Breast epithelium (tissue), 4 donors: ENCODE measurements at regions not wholly inside any gene's neighbourhood (a gene's known extent, or its start where the extent isn't known, plus 50 kb on each side); places are given as distances from the start of the nearest gene placed in this dataset.

ENCODE experiments used
- DNase-seq, 2 donors: peaks; one replicate each; pipeline ENCODE4 v3.0.0-alpha.2; 2019; ENCODE audit warnings: low spot score in 2 of 2
- H3K27ac ChIP-seq, 2 donors: fragments of 200-600 bp; sonication (generic) in 1 of 2; one replicate each; pipeline ENCODE4 v1.5.1; 2016 to 2019; ENCODE audit warnings: mild to moderate bottlenecking in 1 of 2
- H3K27me3 ChIP-seq, 2 donors: fragments of 200-600 bp; sonication (generic) in 1 of 2; one replicate each; pipeline versions ENCODE4 v1.5.1 to v1.6.0; 2017 to 2019; ENCODE audit warnings: control low read depth in 1 of 2, mild to moderate bottlenecking in 1 of 2
- H3K36me3 ChIP-seq: fragments of 200-600 bp; one replicate; pipeline ENCODE4 v1.5.1; 2019
- H3K4me1 ChIP-seq, 2 donors: fragments of 200-600 bp; sonication (generic); one replicate each; pipeline ENCODE4 v1.5.1; 2016 to 2019; ENCODE audit warnings: control low read depth in 1 of 2
- H3K4me3 ChIP-seq, 3 donors: fragments of 200-600 bp; sonication (generic); 1 replicate in 2 of 3; 2 replicates in 1 of 3; pipeline ENCODE4 v1.5.1; 2016 to 2019; ENCODE audit warnings: mild to moderate bottlenecking in 3 of 3, moderate library complexity in 2 of 3
- H3K9me3 ChIP-seq, 2 donors: fragments of 200-600 bp; sonication (generic) in 1 of 2; one replicate each; pipeline ENCODE4 v1.5.1; 2016 to 2019; ENCODE audit warnings: control low read depth in 1 of 2
- POLR2A ChIP-seq: fragments of 450-650 bp; IDR thresholded peaks from one replicate; pipeline ENCODE4 v1.6.1; 2016; ENCODE audit warnings: antibody characterized with exemption, mild to moderate bottlenecking, moderate library complexity
- POLR2AphosphoS5 ChIP-seq, 3 donors: sonication (generic); formaldehyde crosslinking; IDR thresholded peaks; one replicate each; pipeline ENCODE4 v1.6.1; 2017; ENCODE audit warnings: antibody characterized with exemption in 3 of 3
- intact Hi-C: fragments of 100-400 bp; cut with DNase I; formaldehyde crosslinking; loops from one replicate; pipeline ENCODE4 v1.15.1; 2023; ENCODE audit warnings: low total_unique reads
- TF ChIP-seq, protein P1 (sequence below), 3 donors: fragments of 450-650 bp; IDR thresholded peaks; one replicate each; pipeline ENCODE4 v1.5.1; 2016 to 2017; ENCODE audit warnings: antibody characterized with exemption in 3 of 3, mild to moderate bottlenecking in 3 of 3, moderate library complexity in 3 of 3

DNA sequence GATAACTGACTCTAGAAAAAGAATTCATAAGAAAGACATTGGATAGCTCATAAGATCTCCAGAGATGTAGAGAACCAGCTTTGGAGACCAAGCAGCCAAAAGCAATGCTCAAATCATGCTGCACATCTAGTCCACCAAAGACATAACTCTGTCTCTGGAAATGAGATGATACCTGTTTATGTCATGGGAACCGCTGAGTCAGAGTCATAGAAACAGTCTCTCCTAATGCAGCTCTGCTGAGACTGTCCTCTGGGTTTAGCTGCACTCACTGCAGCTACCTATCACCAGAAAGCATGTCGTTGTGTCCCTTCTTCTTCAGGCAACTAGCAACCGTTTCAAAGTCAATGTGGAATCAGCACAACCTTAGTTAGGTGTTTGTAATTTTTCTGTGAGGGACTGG is 218.5 kb upstream of the ROBO1 start:
- no peaks in the 10 kb centered on the region for H3K4me1 ChIP-seq
- TF ChIP-seq POLR2AphosphoS5 (IDR thresholded peaks at IDR 0.05) (no peak), POLR2A (no peak)
- TF ChIP-seq, protein P1, sequence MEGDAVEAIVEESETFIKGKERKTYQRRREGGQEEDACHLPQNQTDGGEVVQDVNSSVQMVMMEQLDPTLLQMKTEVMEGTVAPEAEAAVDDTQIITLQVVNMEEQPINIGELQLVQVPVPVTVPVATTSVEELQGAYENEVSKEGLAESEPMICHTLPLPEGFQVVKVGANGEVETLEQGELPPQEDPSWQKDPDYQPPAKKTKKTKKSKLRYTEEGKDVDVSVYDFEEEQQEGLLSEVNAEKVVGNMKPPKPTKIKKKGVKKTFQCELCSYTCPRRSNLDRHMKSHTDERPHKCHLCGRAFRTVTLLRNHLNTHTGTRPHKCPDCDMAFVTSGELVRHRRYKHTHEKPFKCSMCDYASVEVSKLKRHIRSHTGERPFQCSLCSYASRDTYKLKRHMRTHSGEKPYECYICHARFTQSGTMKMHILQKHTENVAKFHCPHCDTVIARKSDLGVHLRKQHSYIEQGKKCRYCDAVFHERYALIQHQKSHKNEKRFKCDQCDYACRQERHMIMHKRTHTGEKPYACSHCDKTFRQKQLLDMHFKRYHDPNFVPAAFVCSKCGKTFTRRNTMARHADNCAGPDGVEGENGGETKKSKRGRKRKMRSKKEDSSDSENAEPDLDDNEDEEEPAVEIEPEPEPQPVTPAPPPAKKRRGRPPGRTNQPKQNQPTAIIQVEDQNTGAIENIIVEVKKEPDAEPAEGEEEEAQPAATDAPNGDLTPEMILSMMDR (IDR thresholded peaks at IDR 0.05) = no peak
- H3K4me3 ChIP-seq = no peak overlapping the region
- intact Hi-C loops = no loop called here
- H3K27ac ChIP-seq = no peak overlapping the region
- H3K36me3 ChIP-seq = peaks cover 3% of the 10 kb centered on the region
- no peak for DNase-seq
- H3K27me3 ChIP-seq = no peaks in the 10 kb centered on the region
- no peaks in the 10 kb centered on the region for H3K9me3 ChIP-seq

DNA sequence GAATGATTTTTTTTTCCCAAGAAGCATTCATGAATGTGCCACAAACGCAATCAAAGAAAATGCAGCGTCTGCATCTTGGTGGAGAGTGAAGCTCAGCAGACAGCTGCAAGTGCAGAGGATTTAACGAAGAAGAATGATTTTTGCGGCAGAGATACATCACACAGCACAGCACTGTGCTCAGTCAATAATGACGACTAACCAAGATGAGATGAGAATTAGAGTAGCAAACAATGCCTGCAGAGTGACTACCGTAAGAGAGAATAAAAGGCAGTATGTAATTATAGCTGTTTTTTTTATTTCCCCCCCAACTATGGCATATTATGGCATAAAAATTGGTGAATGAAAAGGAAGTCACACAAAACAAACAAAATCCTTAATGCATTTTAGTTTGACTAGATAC is 218.0 kb upstream of the ROBO1 start:
- Histone ChIP-seq H3K27ac (no peak overlapping the region), H3K4me3 (no peak overlapping the region), H3K4me1 (no peaks in the 10 kb centered on the region), H3K9me3 (no peaks in the 10 kb centered on the region), H3K27me3 (no peaks in the 10 kb centered on the region), H3K36me3 (peaks cover 3% of the 10 kb centered on the region)
- intact Hi-C loops = no loop called here
- TF ChIP-seq, protein P1 (IDR thresholded peaks at IDR 0.05) = no peak
- TF ChIP-seq POLR2A = no peak
- TF ChIP-seq POLR2AphosphoS5 (IDR thresholded peaks at IDR 0.05) = no peak
- no peak for DNase-seq

DNA sequence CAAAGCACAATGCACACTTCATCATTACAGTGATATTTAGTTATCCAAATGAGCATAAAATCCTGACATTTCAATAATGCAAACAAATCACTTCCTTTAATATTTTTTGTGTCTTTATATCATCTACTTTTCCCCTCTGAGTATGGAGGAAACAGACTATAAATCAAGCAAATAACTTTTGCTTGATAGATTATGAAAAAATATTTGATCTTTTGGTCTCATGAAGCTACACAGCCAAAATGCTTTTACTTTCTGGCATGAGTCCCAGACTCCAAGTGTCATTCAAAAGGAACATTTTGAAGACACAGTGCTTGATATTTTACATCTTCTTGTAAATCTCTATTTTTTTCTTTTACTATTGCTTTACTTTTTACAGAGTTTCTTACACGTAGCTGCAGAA is 215.3 kb upstream of the ROBO1 start:
- TF ChIP-seq POLR2AphosphoS5 (IDR thresholded peaks at IDR 0.05) (no peak), POLR2A (no peak)
- TF ChIP-seq, protein P1 (IDR thresholded peaks at IDR 0.05) = no peak
- intact Hi-C loops = no loop called here
- H3K36me3 ChIP-seq = peaks cover 3% of the 10 kb centered on the region

DNA sequence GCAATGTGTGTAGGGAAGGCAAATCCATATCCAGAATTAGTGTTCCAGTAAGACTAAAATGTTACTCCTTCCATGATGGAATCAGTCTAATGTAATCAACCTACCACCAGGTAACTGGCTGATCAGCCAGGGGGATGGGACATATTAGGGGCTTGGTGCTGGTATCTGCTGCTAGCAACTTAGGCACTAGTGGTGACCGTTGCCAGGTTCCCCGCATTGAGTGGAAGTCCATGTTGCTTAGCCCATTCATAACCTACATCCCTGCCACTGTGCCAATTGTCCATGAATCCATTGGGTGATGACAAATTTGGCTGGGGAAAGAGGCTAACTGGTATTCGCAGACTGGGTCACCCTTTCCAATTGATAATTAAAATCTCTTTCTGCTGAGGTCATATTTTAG is 212.2 kb upstream of the ROBO1 start:
- TF ChIP-seq, protein P1 (IDR thresholded peaks at IDR 0.05) = no peak
- TF ChIP-seq POLR2AphosphoS5 (IDR thresholded peaks at IDR 0.05) = no peak
- no peak for TF ChIP-seq POLR2A
- Histone ChIP-seq H3K9me3 (no peaks in the 10 kb centered on the region), H3K4me1 (no peaks in the 10 kb centered on the region), H3K27me3 (no peaks in the 10 kb centered on the region), H3K27ac (no peak overlapping the region), H3K4me3 (no peak overlapping the region), H3K36me3 (peaks cover 3% of the 10 kb centered on the region)
- no peak for DNase-seq
- intact Hi-C loops = no loop called here

More for the DNA sequence above, 215.3 kb upstream of the ROBO1 start:
- H3K27ac ChIP-seq = no peak overlapping the region
- H3K4me3 ChIP-seq = no peak overlapping the region
- H3K27me3 ChIP-seq = no peaks in the 10 kb centered on the region
- H3K9me3 ChIP-seq = no peaks in the 10 kb centered on the region
- no peaks in the 10 kb centered on the region for H3K4me1 ChIP-seq
- DNase-seq = no peak

DNA sequence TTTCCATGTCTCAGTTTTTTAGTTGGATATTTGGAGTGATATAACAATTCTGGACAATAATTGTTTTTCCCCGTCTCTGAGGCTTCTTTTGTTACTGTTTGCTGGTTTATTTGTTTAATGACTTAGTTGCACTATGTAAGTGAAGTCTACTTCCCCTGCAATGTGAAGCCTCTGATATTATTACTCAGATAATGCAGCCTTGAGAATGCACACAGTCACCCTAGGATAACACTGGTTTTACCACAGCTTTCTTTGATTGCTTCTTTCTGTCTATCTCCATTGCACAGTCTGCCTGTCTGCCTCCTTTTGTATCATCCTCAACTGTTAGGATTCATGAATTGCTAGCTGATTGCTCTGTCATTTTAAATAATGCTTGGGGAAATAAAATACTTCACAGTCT is 208.7 kb upstream of the ROBO1 start:
- no peak for DNase-seq
- no peaks in the 10 kb centered on the region for H3K9me3 ChIP-seq
- H3K27me3 ChIP-seq = no peaks in the 10 kb centered on the region
- TF ChIP-seq, protein P1 (IDR thresholded peaks at IDR 0.05) = no peak
- TF ChIP-seq POLR2AphosphoS5 (IDR thresholded peaks at IDR 0.05) (no peak), POLR2A (no peak)
- intact Hi-C loops = no loop called here
- no peak overlapping the region for H3K4me3 ChIP-seq
- no peak overlapping the region for H3K27ac ChIP-seq
- no peaks in the 10 kb centered on the region for H3K4me1 ChIP-seq
- no peaks in the 10 kb centered on the region for H3K36me3 ChIP-seq
